ENCODE measurements at regions not wholly inside any gene's neighbourhood (a gene's known extent, or its start where the extent isn't known, plus 50 kb on each side); places are given as distances from the start of the nearest gene placed in this dataset.

DNA sequence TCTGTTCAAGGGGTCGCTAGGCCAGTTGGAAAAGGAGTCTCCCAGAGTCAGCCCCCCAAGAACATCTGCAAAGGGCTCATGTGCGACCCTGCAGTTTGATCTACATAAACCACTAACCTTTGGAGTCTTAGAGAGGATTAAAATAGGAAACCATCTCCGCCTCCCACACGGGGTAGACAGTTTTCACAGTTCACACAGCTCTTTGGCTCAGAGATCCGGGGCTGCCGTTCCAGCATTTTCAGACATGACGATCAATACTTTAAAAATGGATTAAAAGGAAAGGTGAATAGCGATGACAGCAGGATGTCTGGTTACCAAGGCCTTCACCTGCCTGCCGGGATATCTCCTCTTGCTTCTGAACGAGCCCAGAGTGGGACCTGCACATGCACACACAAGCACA lies 59.8 kb upstream of the BCL11B start:
- TF ChIP-seq, protein P1, sequence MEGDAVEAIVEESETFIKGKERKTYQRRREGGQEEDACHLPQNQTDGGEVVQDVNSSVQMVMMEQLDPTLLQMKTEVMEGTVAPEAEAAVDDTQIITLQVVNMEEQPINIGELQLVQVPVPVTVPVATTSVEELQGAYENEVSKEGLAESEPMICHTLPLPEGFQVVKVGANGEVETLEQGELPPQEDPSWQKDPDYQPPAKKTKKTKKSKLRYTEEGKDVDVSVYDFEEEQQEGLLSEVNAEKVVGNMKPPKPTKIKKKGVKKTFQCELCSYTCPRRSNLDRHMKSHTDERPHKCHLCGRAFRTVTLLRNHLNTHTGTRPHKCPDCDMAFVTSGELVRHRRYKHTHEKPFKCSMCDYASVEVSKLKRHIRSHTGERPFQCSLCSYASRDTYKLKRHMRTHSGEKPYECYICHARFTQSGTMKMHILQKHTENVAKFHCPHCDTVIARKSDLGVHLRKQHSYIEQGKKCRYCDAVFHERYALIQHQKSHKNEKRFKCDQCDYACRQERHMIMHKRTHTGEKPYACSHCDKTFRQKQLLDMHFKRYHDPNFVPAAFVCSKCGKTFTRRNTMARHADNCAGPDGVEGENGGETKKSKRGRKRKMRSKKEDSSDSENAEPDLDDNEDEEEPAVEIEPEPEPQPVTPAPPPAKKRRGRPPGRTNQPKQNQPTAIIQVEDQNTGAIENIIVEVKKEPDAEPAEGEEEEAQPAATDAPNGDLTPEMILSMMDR (IDR thresholded peaks at IDR 0.05): no peak
- TF ChIP-seq POLR2A (IDR thresholded peaks at IDR 0.05): no peak

Data from lower leg skin (tissue), 3 donors.